K562 (cell line): ENCODE measurements at regions not wholly inside any gene's neighbourhood (a gene's known extent, or its start where the extent isn't known, plus 50 kb on each side); places are given as distances from the start of the nearest gene placed in this dataset.

Experiments used
- ATAC-seq: fragments of 200-7000 bp; cut with Tn5 transposase; 3 replicates; pipeline ENCODE4 v1.9.1; 2020; ENCODE audit warnings: moderate library complexity
- BruUV-seq: library from RNA; stranded (reverse); fragments of 400-500 nt; replicated peaks from 2 replicates; lab custom pipeline; 2021; lab: Mats Ljungman, UMichigan
- CTCF ChIA-PET: fragments of 300-600 bp; formaldehyde crosslinking; extraction: SDS; loops from one replicate; lab custom pipeline; 2021; ENCODE audit warnings: low intra/inter-chr PET ratio; lab: Yijun Ruan, JAX
- POLR2A ChIA-PET: fragments of 300-600, 350-650 bp; sonication (Branson Sonifier 250); formaldehyde crosslinking; extraction: SDS; loops from one replicate; lab custom pipeline; 2021; ENCODE audit warnings: antibody characterized with exemption, inconsistent platforms; lab: Yijun Ruan, JAX
- DNase-seq, 4 experiments: peaks; one replicate each; pipeline versions ENCODE4 v3.0.0 to v3.0.0-alpha.2; 2011 to 2018; ENCODE audit warnings: low spot score in 3 of 4, mixed read lengths in 3 of 4; ENCODE audit errors: extremely low read depth in 1 of 4
- FAIRE-seq: peaks from 2 replicates; lab custom pipeline; 2011; peaks lifted over from hg19 to GRCh38; lab: Jason Lieb, UNC
- H2AFZ ChIP-seq: 2 replicates; pipeline ENCODE4 v1.6.0; 2011; ENCODE audit warnings: low read depth, low read length, control low read depth, inconsistent platforms
- H3K27ac ChIP-seq: fragments of 200-600 bp; 3 replicates; pipeline ENCODE4 v1.8.0; 2011; ENCODE audit warnings: low read depth, mild to moderate bottlenecking, control low read depth, inconsistent platforms, low read length, moderate library complexity, mixed read lengths; ENCODE audit errors: extremely low read depth
- H3K27me3 ChIP-seq, 2 experiments: fragments of 300-600 bp in 1 of 2; 2 replicates in 1 of 2; 3 replicates in 1 of 2; pipeline versions ENCODE4 v1.6.0 to v1.8.0; 2011; ENCODE audit warnings: inconsistent platforms in 2 of 2, low read length in 2 of 2, mild to moderate bottlenecking in 1 of 2, mixed read lengths in 1 of 2, moderate library complexity in 1 of 2; ENCODE audit not compliant: control insufficient read depth in 2 of 2, insufficient read depth in 2 of 2
- H3K36me3 ChIP-seq: fragments of 300-600 bp; 3 replicates; pipeline ENCODE4 v1.8.0; 2011; ENCODE audit warnings: mild to moderate bottlenecking, low read length, inconsistent platforms; ENCODE audit not compliant: control insufficient read depth, insufficient read depth
- H3K4me1 ChIP-seq, 2 experiments: fragments of 200-600 bp in 1 of 2; replicated peaks in 1 of 2; 2 replicates in 1 of 2; 3 replicates in 1 of 2; pipeline versions ENCODE4 v1.5.1 to v1.8.0; 2011; ENCODE audit warnings: inconsistent platforms in 2 of 2, low read length in 2 of 2, mild to moderate bottlenecking in 1 of 2, mixed read lengths in 1 of 2, moderate library complexity in 1 of 2; ENCODE audit not compliant: control insufficient read depth in 2 of 2, insufficient read depth in 2 of 2
- H3K4me2 ChIP-seq: 2 replicates; pipeline ENCODE4 v1.6.1; 2011; ENCODE audit warnings: low read length, control low read depth, inconsistent platforms, mixed read lengths; ENCODE audit not compliant: insufficient read depth
- H3K4me3 ChIP-seq: fragments of 200-600 bp; sonication (generic), shearing (Covaris generic); 2 replicates; pipeline ENCODE4 v1.5.1; 2016; ENCODE audit warnings: control low read depth, inconsistent platforms
- H3K79me2 ChIP-seq: fragments of 200-600 bp; 3 replicates; pipeline ENCODE4 v1.8.0; 2011; ENCODE audit warnings: low read length, inconsistent platforms; ENCODE audit not compliant: control insufficient read depth, insufficient read depth
- H3K9ac ChIP-seq, 2 experiments: 2 replicates each; pipeline versions ENCODE4 v1.6.0 to v1.6.1; 2011; ENCODE audit warnings: low read depth in 2 of 2, low read length in 2 of 2, control low read depth in 1 of 2, inconsistent platforms in 1 of 2, mild to moderate bottlenecking in 1 of 2, mixed read lengths in 1 of 2; ENCODE audit not compliant: insufficient read depth in 1 of 2
- H3K9me1 ChIP-seq: one replicate; pipeline ENCODE4 v1.6.0; 2011; ENCODE audit warnings: inconsistent platforms, mild to moderate bottlenecking, low read length, moderate library complexity; ENCODE audit not compliant: control insufficient read depth, insufficient read depth
- H3K9me3 ChIP-seq: replicated peaks from 2 replicates; pipeline ENCODE4 v1.5.1; 2011; ENCODE audit warnings: low read depth, low read length, inconsistent platforms; ENCODE audit not compliant: control insufficient read depth, insufficient read depth
- H4K20me1 ChIP-seq: replicated peaks from 2 replicates; pipeline ENCODE4 v1.6.1; 2011; ENCODE audit warnings: low read length, inconsistent platforms, mixed read lengths; ENCODE audit not compliant: control insufficient read depth, insufficient read depth
- CREM ChIP-seq: IDR thresholded peaks from 2 replicates; pipeline ENCODE4 v1.6.1; 2014; ENCODE audit warnings: antibody characterized with exemption, low read depth
- FOSL1 ChIP-seq: fragments of 200-800 bp; sonication (Bioruptor generic); conservative IDR thresholded peaks from 2 replicates; pipeline ENCODE4 v1.6.1; 2016; ENCODE audit warnings: missing genetic modification characterization, missing compliant biosample characterization
- HDGF ChIP-seq: fragments of 450-650 bp; IDR thresholded peaks from 2 replicates; pipeline ENCODE4 v1.6.1; 2016
- HSF4 ChIP-seq: fragments of 250-450 bp; sonication (Bioruptor Pico); IDR thresholded peaks from 2 replicates; pipeline ENCODE4 v2.1.2; 2022; ENCODE audit warnings: mild to moderate bottlenecking, moderate library complexity, borderline replicate concordance
- NR3C1 ChIP-seq: sonication (generic); formaldehyde crosslinking; IDR thresholded peaks from 2 replicates; pipeline ENCODE4 v1.8.1; 2022; ENCODE audit warnings: missing genetic modification reagents
- PRMT5 ChIP-seq: sonication (generic); formaldehyde crosslinking; IDR thresholded peaks from 2 replicates; pipeline ENCODE4 v1.5.0; 2020; ENCODE audit warnings: missing genetic modification reagents
- TAF7 ChIP-seq: fragments of 450-650 bp; IDR thresholded peaks from 2 replicates; pipeline ENCODE4 v1.6.1; 2016; ENCODE audit warnings: missing genetic modification characterization, missing compliant biosample characterization
- ZFP36 ChIP-seq: fragments of 150-350 bp; IDR thresholded peaks from 2 replicates; pipeline ENCODE4 v1.6.1; 2018; ENCODE audit warnings: low read length, low read depth; ENCODE audit not compliant: partially characterized antibody
- ZSCAN29 ChIP-seq: fragments of 450-650 bp; IDR thresholded peaks from 2 replicates; pipeline ENCODE4 v1.6.1; 2017
- WGBS: fragments of 100-300 bp; shearing (Covaris generic); methylation state at CpG from one replicate; pipeline ENCODE4 v1.1.6; 2016; ENCODE audit warnings: low coverage, mixed read lengths; ENCODE audit not compliant: insufficient coverage; ENCODE audit errors: missing lambda C conversion rate; 5-methylcytosine and 5-hydroxymethylcytosine counted together
- in situ Hi-C: fragments of 300-500 bp; cut with MboI; formaldehyde crosslinking; loops from 4 replicates; pipeline ENCODE4 v1.15.0; 2018; ENCODE audit warnings: inconsistent platforms, mixed read lengths
- intact Hi-C: fragments of 100-400 bp; cut with micrococcal nuclease; formaldehyde crosslinking; loops from 2 replicates; pipeline ENCODE4 v1.14.2; 2022
- TF ChIP-seq, protein P1 (sequence below): fragments of 450-650 bp; IDR thresholded peaks from 2 replicates; pipeline ENCODE4 v1.6.1; 2016

- no peak for TF ChIP-seq HSF4 (CRISPR knock-in tag)
- TF ChIP-seq NR3C1: no peak
- TF ChIP-seq ZSCAN29: no peak
- TF ChIP-seq FOSL1 (tag): no peak
- TF ChIP-seq CREM: no peak
- no peak for TF ChIP-seq HDGF
Observed at GRCh38 chr10:1847361-1847760, 110.0 kb upstream of the ADARB2 start (continued).

- Histone ChIP-seq H3K79me2 (no peaks in the 10 kb centered on the region), H3K4me3 (no peak overlapping the region), H3K9ac (no peak overlapping the region), H3K36me3 (no peaks in the 10 kb centered on the region), H3K4me2 (no peak overlapping the region), H3K4me1 (peaks cover 0 to 4% of the 10 kb centered on the region in 2 experiments; a peak in 1 of 5 replicates), H2AFZ (no peak overlapping the region), H4K20me1 (no peaks in the 10 kb centered on the region), H3K27ac (no peak overlapping the region), H3K27me3 (peaks cover 9% of the 10 kb centered on the region in 2 experiments; a peak in 3 of 5 replicates), H3K9me1 (no peaks in the 10 kb centered on the region), H3K9me3 (no peaks in the 10 kb centered on the region)
- WGBS: 0% methylated on average over 8 of the region's 8 CpGs
- DNase-seq (no peak), FAIRE-seq (no peak), ATAC-seq (no peak)
- TF ChIP-seq TAF7 (no peak), PRMT5 (CRISPR knock-in tag) (no peak), ZFP36 (no peak)
- TF ChIP-seq, protein P1, sequence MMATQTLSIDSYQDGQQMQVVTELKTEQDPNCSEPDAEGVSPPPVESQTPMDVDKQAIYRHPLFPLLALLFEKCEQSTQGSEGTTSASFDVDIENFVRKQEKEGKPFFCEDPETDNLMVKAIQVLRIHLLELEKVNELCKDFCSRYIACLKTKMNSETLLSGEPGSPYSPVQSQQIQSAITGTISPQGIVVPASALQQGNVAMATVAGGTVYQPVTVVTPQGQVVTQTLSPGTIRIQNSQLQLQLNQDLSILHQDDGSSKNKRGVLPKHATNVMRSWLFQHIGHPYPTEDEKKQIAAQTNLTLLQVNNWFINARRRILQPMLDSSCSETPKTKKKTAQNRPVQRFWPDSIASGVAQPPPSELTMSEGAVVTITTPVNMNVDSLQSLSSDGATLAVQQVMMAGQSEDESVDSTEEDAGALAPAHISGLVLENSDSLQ: 0 out of 2 replicates have a peak, but pooled peaks have one; percentile 14
- BruUV-seq: no TSS peak
- ChIA-PET CTCF (no interaction called here), POLR2A (no interaction called here)
- intact Hi-C loops: no loop called here
- in situ Hi-C loops: no loop called here
Observed at GRCh38 chr10:1846032-1846431, 108.7 kb upstream of the ADARB2 start.
